ENCODE measurements at regions not wholly inside any gene's neighbourhood (a gene's known extent, or its start where the extent isn't known, plus 50 kb on each side); places are given as distances from the start of the nearest gene placed in this dataset.

DNA sequence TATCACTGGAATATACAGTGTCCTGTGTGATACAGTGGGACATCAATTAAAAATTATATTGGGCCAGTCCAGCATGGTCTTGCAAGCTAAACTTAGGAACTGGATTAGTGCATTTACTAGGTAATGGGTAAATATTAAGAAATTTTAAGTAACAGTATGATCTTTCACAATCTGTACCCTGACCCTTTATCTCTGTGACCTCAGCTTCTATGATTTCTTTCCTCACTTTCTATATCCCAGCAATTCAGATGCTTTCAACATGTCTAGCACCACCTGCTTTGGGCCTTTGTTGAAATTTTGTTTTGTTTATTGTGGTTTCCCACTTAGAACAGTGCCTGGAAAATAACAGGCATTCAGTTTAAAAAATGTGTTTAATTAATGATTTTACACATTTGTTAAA, 2295.4 kb downstream of the ARAP2 start:
- TF ChIP-seq CTCF (IDR thresholded peaks at IDR 0.05) (no peak), POLR2AphosphoS5 (IDR thresholded peaks at IDR 0.05; ENCODE audit: low read depth, low read length) (no peak), SIN3A (IDR thresholded peaks at IDR 0.05; ENCODE audit: borderline replicate concordance, insufficient read depth, low read depth, low read length) (no peak), REST (IDR thresholded peaks at IDR 0.05; ENCODE audit: insufficient read depth in 1 of 2, low read depth in 2 of 2, low read length in 1 of 2) (no peak), TCF7L2 (IDR thresholded peaks at IDR 0.05; ENCODE audit: low read depth, low read length) (no peak)

Measured in Panc1 (cell line).